Keratinocyte (primary cell): ENCODE measurements at regions not wholly inside any gene's neighbourhood (a gene's known extent, or its start where the extent isn't known, plus 50 kb on each side); places are given as distances from the start of the nearest gene placed in this dataset.

Experiments
- EZH2 ChIP-seq: IDR thresholded peaks from one replicate; pipeline ENCODE4 v1.6.1; 2012; ENCODE audit warnings: inconsistent platforms, mild to moderate bottlenecking, low read length, moderate library complexity
- TF ChIP-seq, protein P1 (sequence below), 3 experiments: IDR thresholded peaks in 1 of 3; conservative IDR thresholded peaks in 1 of 3; optimal IDR thresholded peaks in 1 of 3; 2 replicates in 2 of 3; 3 replicates in 1 of 3; pipeline versions ENCODE3 to v1.5.1; 2011; ENCODE audit warnings: low read length in 3 of 3, mild to moderate bottlenecking in 3 of 3, moderate library complexity in 2 of 3, control low read depth in 1 of 3, inconsistent platforms in 1 of 3; ENCODE audit not compliant: insufficient read depth in 2 of 3; ENCODE audit errors: extremely low read depth in 1 of 3

DNA sequence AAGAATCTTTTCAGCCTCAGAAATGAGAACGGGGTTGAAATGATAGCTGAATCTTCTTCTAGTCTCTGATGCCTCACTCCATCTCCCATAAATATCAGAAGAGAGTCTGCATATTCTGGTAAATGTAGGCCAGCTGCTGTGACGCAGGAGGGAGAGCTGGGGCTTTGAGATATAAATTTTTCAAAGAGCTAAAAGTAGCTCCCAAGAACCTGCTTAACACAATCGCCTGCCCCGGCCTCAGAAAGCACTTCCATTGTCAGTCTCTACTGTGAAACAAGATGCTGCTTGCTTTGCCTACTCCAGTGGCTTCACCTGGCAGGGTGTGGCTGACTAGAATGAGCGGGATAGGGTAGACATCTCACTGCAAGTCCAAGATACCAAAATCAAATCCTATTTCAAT lies 105.0 kb upstream of the CCDC150 start:
- TF ChIP-seq, protein P1, sequence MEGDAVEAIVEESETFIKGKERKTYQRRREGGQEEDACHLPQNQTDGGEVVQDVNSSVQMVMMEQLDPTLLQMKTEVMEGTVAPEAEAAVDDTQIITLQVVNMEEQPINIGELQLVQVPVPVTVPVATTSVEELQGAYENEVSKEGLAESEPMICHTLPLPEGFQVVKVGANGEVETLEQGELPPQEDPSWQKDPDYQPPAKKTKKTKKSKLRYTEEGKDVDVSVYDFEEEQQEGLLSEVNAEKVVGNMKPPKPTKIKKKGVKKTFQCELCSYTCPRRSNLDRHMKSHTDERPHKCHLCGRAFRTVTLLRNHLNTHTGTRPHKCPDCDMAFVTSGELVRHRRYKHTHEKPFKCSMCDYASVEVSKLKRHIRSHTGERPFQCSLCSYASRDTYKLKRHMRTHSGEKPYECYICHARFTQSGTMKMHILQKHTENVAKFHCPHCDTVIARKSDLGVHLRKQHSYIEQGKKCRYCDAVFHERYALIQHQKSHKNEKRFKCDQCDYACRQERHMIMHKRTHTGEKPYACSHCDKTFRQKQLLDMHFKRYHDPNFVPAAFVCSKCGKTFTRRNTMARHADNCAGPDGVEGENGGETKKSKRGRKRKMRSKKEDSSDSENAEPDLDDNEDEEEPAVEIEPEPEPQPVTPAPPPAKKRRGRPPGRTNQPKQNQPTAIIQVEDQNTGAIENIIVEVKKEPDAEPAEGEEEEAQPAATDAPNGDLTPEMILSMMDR (optimal IDR thresholded peaks at IDR 0.05 in 1 of 3, IDR thresholded peaks at IDR 0.05 in 1 of 3, conservative IDR thresholded peaks at IDR 0.05 in 1 of 3; ENCODE audit: extremely low read depth in 1 of 3, insufficient read depth in 2 of 3, low read length in 3 of 3), result no peak
- no peak for TF ChIP-seq EZH2
